GM23248 (cell line): ENCODE measurements at regions not wholly inside any gene's neighbourhood (a gene's known extent, or its start where the extent isn't known, plus 50 kb on each side); places are given as distances from the start of the nearest gene placed in this dataset.

ENCODE experiments used
- DNase-seq: peaks from one replicate; pipeline ENCODE4 v3.0.0-alpha.2; 2015
- H2AFZ ChIP-seq: fragments of 200-600 bp; sonication (generic); 2 replicates; pipeline ENCODE4 v1.6.1; 2016; ENCODE audit warnings: antibody characterized with exemption
- H3F3A ChIP-seq: fragments of 200-600 bp; sonication (generic); 2 replicates; pipeline ENCODE4 v1.6.1; 2016; ENCODE audit warnings: mild to moderate bottlenecking, antibody characterized with exemption, mixed run types; ENCODE audit not compliant: insufficient read depth
- H3K27ac ChIP-seq: fragments of 200-600 bp; sonication (generic); 2 replicates; pipeline ENCODE4 v1.5.1; 2016; ENCODE audit warnings: mild to moderate bottlenecking
- H3K27me3 ChIP-seq: fragments of 200-600 bp; sonication (generic); replicated peaks from 2 replicates; pipeline ENCODE4 v1.6.1; 2016; ENCODE audit warnings: mild to moderate bottlenecking; ENCODE audit not compliant: insufficient read depth
- H3K36me3 ChIP-seq: fragments of 200-600 bp; sonication (generic); 2 replicates; pipeline ENCODE4 v1.6.1; 2016; ENCODE audit warnings: low read depth, mild to moderate bottlenecking
- H3K4me1 ChIP-seq: fragments of 200-600 bp; sonication (generic); 2 replicates; pipeline ENCODE4 v1.6.1; 2016; ENCODE audit warnings: mild to moderate bottlenecking; ENCODE audit not compliant: insufficient read depth
- H3K4me2 ChIP-seq: fragments of 200-600 bp; sonication (generic); one replicate; pipeline ENCODE4 v1.6.1; 2016; ENCODE audit warnings: mild to moderate bottlenecking; ENCODE audit not compliant: unreplicated experiment
- H3K4me3 ChIP-seq: fragments of 200-600 bp; sonication (generic); 2 replicates; pipeline ENCODE4 v1.5.1; 2016; ENCODE audit warnings: mild to moderate bottlenecking
- H3K79me2 ChIP-seq: fragments of 200-600 bp; sonication (generic); 2 replicates; pipeline ENCODE4 v1.6.1; 2016; ENCODE audit warnings: mild to moderate bottlenecking; ENCODE audit not compliant: insufficient read depth
- H3K9ac ChIP-seq: fragments of 200-600 bp; sonication (generic); 2 replicates; pipeline ENCODE4 v1.6.1; 2016; ENCODE audit warnings: mild to moderate bottlenecking
- H3K9me2 ChIP-seq: fragments of 200-600 bp; sonication (generic); 2 replicates; pipeline ENCODE4 v1.6.1; 2016; ENCODE audit warnings: mixed run types, mild to moderate bottlenecking, moderate library complexity; ENCODE audit not compliant: insufficient read depth
- H3K9me3 ChIP-seq: fragments of 200-600 bp; sonication (generic); one replicate; pipeline ENCODE4 v1.6.1; 2017; ENCODE audit warnings: low read depth
- H4K20me1 ChIP-seq: fragments of 200-600 bp; sonication (generic); 2 replicates; pipeline ENCODE4 v1.6.0; 2016; ENCODE audit not compliant: insufficient read depth
- EZH2 ChIP-seq: fragments of 200-600 bp; sonication (generic); IDR thresholded peaks from 2 replicates; pipeline ENCODE4 v1.6.1; 2018; ENCODE audit warnings: antibody characterized with exemption, mild to moderate bottlenecking; ENCODE audit not compliant: insufficient read depth, poor library complexity, severe bottlenecking
- EZH2phosphoT487 ChIP-seq: fragments of 200-600 bp; sonication (generic); IDR thresholded peaks from 2 replicates; pipeline ENCODE4 v1.6.1; 2018; ENCODE audit warnings: antibody characterized with exemption, moderate library complexity, mild to moderate bottlenecking, low read depth; ENCODE audit not compliant: insufficient read depth
- WGBS, 2 experiments: methylation state at CpG; one replicate each; pipeline ENCODE4 v1.1.6; 2015 to 2017; ENCODE audit warnings: low lambda C conversion rate in 2 of 2, low coverage in 1 of 2; ENCODE audit errors: missing lambda C conversion rate in 2 of 2; 5-methylcytosine and 5-hydroxymethylcytosine counted together
- in situ Hi-C: fragments of 300-500 bp; cut with MboI; formaldehyde crosslinking; loops from 2 replicates; pipeline ENCODE4 v1.15.0; 2020

DNA sequence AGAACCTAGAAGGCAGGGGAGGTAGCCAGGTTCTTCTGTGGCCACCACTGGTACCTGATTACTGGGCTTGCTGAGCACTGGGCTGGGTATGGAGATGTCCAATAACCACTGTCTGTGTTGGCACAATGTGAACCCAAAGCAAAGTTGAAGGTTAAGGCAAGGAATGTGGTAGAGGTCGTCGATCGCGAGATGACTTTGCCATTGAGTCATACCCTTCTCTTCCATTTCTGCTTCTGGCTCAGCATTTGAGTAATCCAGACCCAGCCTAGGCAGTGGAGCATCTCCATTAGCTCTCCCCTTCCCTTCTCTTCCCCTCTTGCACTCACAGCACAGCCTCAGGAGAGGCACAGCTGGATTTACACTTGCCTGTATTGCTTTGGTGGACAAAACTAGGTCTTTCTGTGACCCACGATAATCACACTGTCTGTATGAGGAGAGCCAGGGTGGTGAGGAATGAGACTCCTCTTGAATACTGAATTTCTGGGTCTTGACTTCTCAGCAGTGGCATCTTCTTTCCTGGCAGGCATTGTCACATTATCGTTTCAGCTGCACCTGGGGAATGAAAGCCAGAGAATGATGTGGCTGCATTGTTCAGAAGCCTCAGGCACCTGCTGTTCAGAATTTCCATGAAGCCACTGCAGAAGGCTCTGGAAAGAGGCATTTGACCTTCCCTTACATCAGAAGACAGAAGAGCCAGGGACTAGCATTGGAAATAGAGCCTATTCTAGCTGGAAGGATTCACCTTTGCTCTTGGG lies 272.6 kb downstream of the PDCD6IP start:
- no peaks in the 10 kb centered on the region for H4K20me1 ChIP-seq
- H3K4me2 ChIP-seq: no peak overlapping the region
- H3K27ac ChIP-seq: no peak overlapping the region
- H3K4me1 ChIP-seq: no peaks in the 10 kb centered on the region
- no peaks in the 10 kb centered on the region for H3K9me2 ChIP-seq
- TF ChIP-seq EZH2 (no peak), EZH2phosphoT487 (no peak)
- 42 to 49% methylated on average over 6 of the region's 6 CpGs for WGBS, 2 experiments
- DNase-seq: no peak
- no peaks in the 10 kb centered on the region for H3K27me3 ChIP-seq
- H2AFZ ChIP-seq: no peak overlapping the region
- H3K36me3 ChIP-seq: no peaks in the 10 kb centered on the region
- no peaks in the 10 kb centered on the region for H3K79me2 ChIP-seq
- no peaks in the 10 kb centered on the region for H3F3A ChIP-seq
- no peaks in the 10 kb centered on the region for H3K9me3 ChIP-seq
- H3K4me3 ChIP-seq: no peak overlapping the region
- no peak overlapping the region for H3K9ac ChIP-seq
- in situ Hi-C loops: no loop called here

DNA sequence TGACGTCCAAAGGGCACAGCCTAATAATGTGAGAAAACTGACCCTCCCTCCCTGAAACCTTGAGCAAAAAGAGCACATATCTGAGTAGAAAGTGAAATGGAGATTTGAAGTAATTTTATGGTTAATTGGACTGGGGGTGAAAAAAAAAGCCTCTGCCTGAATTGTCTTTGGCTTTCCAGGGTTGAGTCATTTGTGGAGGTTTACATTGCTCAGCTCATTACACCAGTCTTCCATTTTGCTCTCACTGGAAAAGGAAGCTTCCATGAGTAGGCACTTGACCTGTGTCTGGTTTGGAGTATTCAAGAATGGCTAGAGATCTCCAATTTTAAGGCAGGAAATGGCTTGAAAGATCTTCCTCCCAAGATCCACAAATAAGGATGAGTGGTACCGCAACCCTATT lies 273.9 kb downstream of the PDCD6IP start:
- no peak overlapping the region for H3K9ac ChIP-seq
- H3F3A ChIP-seq: no peaks in the 10 kb centered on the region
- no peaks in the 10 kb centered on the region for H3K4me1 ChIP-seq
- H3K27ac ChIP-seq: no peak overlapping the region
- 29 to 36% methylated on average over 2 of the region's 2 CpGs for WGBS, 2 experiments
- H3K4me3 ChIP-seq: no peak overlapping the region
- DNase-seq: no peak
- H2AFZ ChIP-seq: no peak overlapping the region
- in situ Hi-C loops: no loop called here
- no peaks in the 10 kb centered on the region for H3K36me3 ChIP-seq
- H3K79me2 ChIP-seq: no peaks in the 10 kb centered on the region
- no peaks in the 10 kb centered on the region for H4K20me1 ChIP-seq
- H3K9me3 ChIP-seq: no peaks in the 10 kb centered on the region
- TF ChIP-seq EZH2phosphoT487 (no peak), EZH2 (no peak)
- no peaks in the 10 kb centered on the region for H3K9me2 ChIP-seq
- no peaks in the 10 kb centered on the region for H3K27me3 ChIP-seq
- no peak overlapping the region for H3K4me2 ChIP-seq

DNA sequence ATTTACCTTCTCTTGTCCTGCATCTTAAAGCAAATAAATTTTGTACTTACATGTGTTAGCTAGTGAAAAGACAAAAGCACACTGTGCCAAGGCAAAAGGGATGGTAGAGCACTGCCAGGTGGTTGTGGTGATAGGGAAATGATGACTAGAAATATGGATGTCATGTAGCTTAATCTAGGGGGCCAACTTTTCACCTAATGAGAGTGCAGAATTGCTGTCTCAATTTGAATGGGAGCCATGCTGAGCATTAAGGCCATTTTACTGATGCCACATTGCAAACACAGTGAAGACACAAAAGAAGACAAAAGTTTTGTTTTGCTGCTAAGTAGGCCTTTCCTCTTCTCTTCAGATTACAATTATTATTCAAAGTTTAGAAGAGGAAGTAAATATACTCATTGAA lies 274.7 kb downstream of the PDCD6IP start:
- H3K27me3 ChIP-seq: no peaks in the 10 kb centered on the region
- H3K4me3 ChIP-seq: no peak overlapping the region
- H3K27ac ChIP-seq: no peak overlapping the region
- no peaks in the 10 kb centered on the region for H4K20me1 ChIP-seq
- in situ Hi-C loops: no loop called here
- TF ChIP-seq EZH2 (no peak), EZH2phosphoT487 (no peak)
- no peaks in the 10 kb centered on the region for H3K79me2 ChIP-seq
- no peak overlapping the region for H2AFZ ChIP-seq
- no peak overlapping the region for H3K4me2 ChIP-seq
- H3K4me1 ChIP-seq: no peaks in the 10 kb centered on the region
- no peaks in the 10 kb centered on the region for H3K9me3 ChIP-seq
- no peaks in the 10 kb centered on the region for H3K9me2 ChIP-seq
- no peak for DNase-seq
- H3K36me3 ChIP-seq: no peaks in the 10 kb centered on the region
- H3K9ac ChIP-seq: no peak overlapping the region
- H3F3A ChIP-seq: no peaks in the 10 kb centered on the region

DNA sequence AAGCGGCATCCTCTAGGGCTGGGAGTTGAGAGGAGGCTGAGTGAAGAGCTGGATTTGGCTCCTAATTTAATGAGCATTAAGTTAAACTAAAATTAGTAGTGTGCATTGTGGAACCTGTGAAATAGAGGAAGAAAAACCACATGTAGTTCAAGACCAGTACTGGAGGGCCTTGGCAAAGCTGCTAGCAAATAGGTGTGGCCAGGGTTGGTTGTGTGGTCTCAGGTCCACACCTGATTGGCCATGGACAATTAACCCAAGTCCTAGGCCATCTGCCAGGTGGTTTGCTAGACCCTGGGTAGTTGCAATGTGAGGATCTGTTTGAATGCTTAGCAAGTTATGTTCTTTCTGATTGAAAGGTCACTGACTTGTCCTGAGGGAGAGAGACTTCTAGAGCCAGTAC lies 275.5 kb downstream of the PDCD6IP start:
- Histone ChIP-seq H3K27me3 (no peaks in the 10 kb centered on the region), H3K4me1 (no peaks in the 10 kb centered on the region), H3K9me2 (no peaks in the 10 kb centered on the region), H2AFZ (no peak overlapping the region), H3K27ac (no peak overlapping the region), H3K79me2 (no peaks in the 10 kb centered on the region), H4K20me1 (no peaks in the 10 kb centered on the region), H3K9me3 (no peaks in the 10 kb centered on the region), H3K9ac (no peak overlapping the region), H3K36me3 (no peaks in the 10 kb centered on the region), H3K4me2 (no peak overlapping the region), H3K4me3 (no peak overlapping the region), H3F3A (no peaks in the 10 kb centered on the region)
- WGBS, 2 experiments: 24 to 33% methylated on average over 1 of the region's 1 CpG
- no peak for DNase-seq
- in situ Hi-C loops: no loop called here
- TF ChIP-seq EZH2 (no peak), EZH2phosphoT487 (no peak)

DNA sequence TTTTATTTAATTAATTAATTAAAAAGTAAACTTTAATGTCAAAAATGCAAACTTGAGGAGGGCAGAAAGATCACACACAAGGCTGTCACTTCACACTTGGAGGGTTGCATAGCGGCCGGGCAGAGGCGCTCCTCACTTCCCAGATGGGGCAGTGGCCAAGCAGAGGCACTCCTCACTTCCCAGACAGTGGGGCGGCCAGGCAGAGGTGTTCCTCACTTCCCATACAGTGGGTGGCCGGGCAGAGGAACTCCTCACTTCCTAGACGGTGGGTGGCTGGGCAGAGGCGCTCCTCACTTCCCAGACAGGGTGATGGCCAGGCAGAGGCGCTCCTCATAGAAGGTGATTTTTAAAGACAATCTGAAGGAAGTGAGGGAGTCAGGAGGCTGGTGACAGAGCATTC lies 277.5 kb downstream of the PDCD6IP start:
- Histone ChIP-seq H3K36me3 (no peaks in the 10 kb centered on the region), H2AFZ (no peak overlapping the region), H3K4me3 (no peak overlapping the region), H3K27ac (no peak overlapping the region), H4K20me1 (no peaks in the 10 kb centered on the region), H3F3A (no peaks in the 10 kb centered on the region), H3K9me3 (no peaks in the 10 kb centered on the region), H3K4me2 (no peak overlapping the region), H3K9me2 (no peaks in the 10 kb centered on the region), H3K27me3 (no peaks in the 10 kb centered on the region), H3K4me1 (no peaks in the 10 kb centered on the region), H3K9ac (no peak overlapping the region), H3K79me2 (no peaks in the 10 kb centered on the region)
- WGBS, 2 experiments: 28 to 41% methylated on average over 8 of the region's 8 CpGs
- DNase-seq: no peak
- in situ Hi-C loops: no loop called here
- TF ChIP-seq EZH2 (no peak), EZH2phosphoT487 (no peak)
